Esophagus squamous epithelium (tissue), 5 donors: ENCODE measurements at regions not wholly inside any gene's neighbourhood (a gene's known extent, or its start where the extent isn't known, plus 50 kb on each side); places are given as distances from the start of the nearest gene placed in this dataset.

Experiments
- DNase-seq: peaks from one replicate; lab custom pipeline; 2025; lab: John Stamatoyannopoulos, UW
- H3K27ac ChIP-seq, 4 donors: fragments of 200-600 bp; sonication (generic); one replicate each; pipeline ENCODE4 v1.5.1; 2016 to 2019; ENCODE audit warnings: mild to moderate bottlenecking in 1 of 4
- H3K27me3 ChIP-seq, 4 donors: fragments of 200-600 bp; sonication (generic); 1 replicate in 3 of 4; 2 replicates in 1 of 4; pipeline versions ENCODE4 v1.5.1 to v1.6.0; 2017 to 2021; ENCODE audit warnings: antibody characterized with exemption in 1 of 4
- H3K36me3 ChIP-seq, 3 donors: fragments of 200-600 bp; sonication (generic); one replicate each; pipeline ENCODE4 v1.5.1; 2016 to 2019
- H3K4me1 ChIP-seq, 3 donors: fragments of 200-600 bp; sonication (generic); one replicate each; pipeline ENCODE4 v1.5.1; 2017 to 2019
- H3K4me3 ChIP-seq, 4 donors: fragments of 200-600 bp; sonication (generic); 1 replicate in 3 of 4; 2 replicates in 1 of 4; pipeline ENCODE4 v1.5.1; 2016 to 2019; ENCODE audit warnings: mild to moderate bottlenecking in 2 of 4, moderate library complexity in 1 of 4
- H3K9me3 ChIP-seq, 3 donors: fragments of 200-600 bp; sonication (generic); one replicate each; pipeline ENCODE4 v1.5.1; 2016 to 2019
- POLR2A ChIP-seq, 4 donors: fragments of 450-650 bp; IDR thresholded peaks; one replicate each; pipeline ENCODE4 v1.6.1; 2017; ENCODE audit warnings: antibody characterized with exemption in 4 of 4, mild to moderate bottlenecking in 4 of 4, moderate library complexity in 3 of 4
- WGBS, 2 donors: methylation state at CpG; one replicate each; pipeline ENCODE4 v1.1.5; 2018; 5-methylcytosine and 5-hydroxymethylcytosine counted together
- intact Hi-C: fragments of 100-400 bp; cut with DNase I; formaldehyde crosslinking; loops from one replicate; pipeline ENCODE4 v1.15.0; 2022
- TF ChIP-seq, protein P1 (sequence below), 6 experiments: fragments of 450-650 bp in 4 of 6; fragments of 200-600 bp in 2 of 6; sonication (generic) in 2 of 6; IDR thresholded peaks; one replicate each; pipeline ENCODE4 v1.5.1; 2016 to 2019; ENCODE audit warnings: antibody characterized with exemption in 6 of 6, mild to moderate bottlenecking in 4 of 6, moderate library complexity in 4 of 6
- donor health status: DM: yes; HTN: yes; CAD: no.

DNA sequence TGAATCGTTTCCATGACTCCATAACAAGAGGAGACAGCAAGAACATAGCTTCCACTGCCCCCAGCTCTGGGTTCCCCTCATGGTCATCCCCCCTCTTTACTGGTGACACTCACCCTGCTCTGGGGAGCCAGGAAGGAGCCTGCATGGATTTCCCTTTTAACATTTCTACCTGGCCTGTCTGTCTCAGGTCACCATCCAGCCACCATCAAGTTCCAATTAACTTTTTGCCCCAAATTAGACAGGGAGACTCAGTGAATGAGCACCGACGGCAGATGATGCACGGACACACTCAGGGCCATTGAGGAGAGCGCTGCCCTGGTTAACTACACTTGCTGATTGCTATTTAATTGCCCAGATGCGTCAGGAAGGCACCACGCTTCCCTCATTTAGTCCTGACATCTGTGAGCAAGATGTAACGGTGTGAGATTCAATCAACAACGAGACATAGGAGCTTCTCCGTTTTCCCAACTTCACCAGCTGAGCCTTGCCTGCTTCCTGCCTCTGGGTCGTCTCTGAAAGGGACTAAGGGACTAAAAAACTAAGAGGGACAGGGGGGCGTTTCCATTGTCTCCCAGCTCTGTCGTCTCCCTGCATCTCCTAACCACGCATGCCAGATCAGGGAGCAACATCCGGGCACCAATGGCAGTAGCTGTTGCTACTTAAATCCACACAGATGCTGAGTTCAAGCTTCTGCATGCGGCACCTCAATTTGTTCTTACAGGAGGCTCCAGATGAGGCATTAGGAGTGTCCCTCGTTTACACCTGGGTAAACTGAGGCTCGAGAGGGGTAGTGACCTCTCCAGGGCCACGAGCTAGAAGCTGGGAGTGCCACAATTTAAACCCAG is 426.7 kb downstream of the NPHP4 start:
- H3K4me1 ChIP-seq, result no peaks in the 10 kb centered on the region
- H3K9me3 ChIP-seq, result peaks cover 0 to 5% (median 0%) of the 10 kb centered on the region in 3 donors
- intact Hi-C loops, result no loop called here
- TF ChIP-seq POLR2A (IDR thresholded peaks at IDR 0.05), result no peak
- H3K27ac ChIP-seq, result no peak overlapping the region
- no peak overlapping the region for H3K4me3 ChIP-seq
- H3K36me3 ChIP-seq, result no peaks in the 10 kb centered on the region
- WGBS, 2 donors, result 58 to 67% methylated on average over 13 to 17 of the region's 19 CpGs
- DNase-seq, result no peak
- peaks cover 0 to 27% (median 0%) of the 10 kb centered on the region in 4 donors for H3K27me3 ChIP-seq

DNA sequence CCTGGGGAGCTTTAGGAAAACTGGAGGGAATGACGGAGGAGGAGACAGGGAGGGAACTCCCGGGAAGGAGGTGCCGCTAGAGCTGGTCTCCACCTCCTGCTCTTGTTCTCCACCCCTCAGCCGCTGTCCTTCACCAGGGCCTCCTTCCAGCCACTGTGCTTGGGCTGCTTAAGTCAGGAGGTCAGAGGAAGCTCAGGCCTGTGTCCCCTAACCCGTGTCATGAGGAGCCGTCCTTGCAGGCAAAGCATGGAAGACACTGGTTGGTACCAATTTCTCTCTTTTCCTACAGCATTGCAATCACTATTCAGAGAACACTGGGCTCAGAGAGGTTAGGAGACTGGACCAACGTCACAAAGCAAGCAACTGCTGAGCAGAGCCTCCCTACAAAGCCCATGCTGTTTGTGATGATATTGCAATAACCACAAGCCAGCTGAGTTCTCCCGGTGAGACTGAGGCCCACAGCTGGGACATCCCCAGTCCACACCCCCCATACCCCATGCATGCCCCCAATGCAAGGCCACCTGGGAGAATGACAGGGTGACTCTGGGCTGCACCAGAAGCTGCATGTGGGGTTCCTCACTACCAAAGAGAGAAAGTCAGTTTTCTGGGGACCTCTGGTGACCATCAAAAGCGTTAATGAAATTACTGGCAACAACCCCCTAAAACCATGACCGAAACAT is 427.5 kb downstream of the NPHP4 start:
- intact Hi-C loops, result no loop called here
- Histone ChIP-seq H3K27me3 (peaks cover 0 to 27% (median 0%) of the 10 kb centered on the region in 4 donors), H3K4me3 (no peak overlapping the region), H3K36me3 (no peaks in the 10 kb centered on the region), H3K9me3 (peaks cover 0 to 3% (median 0%) of the 10 kb centered on the region in 3 donors), H3K27ac (no peak overlapping the region), H3K4me1 (no peaks in the 10 kb centered on the region)
- no peak for DNase-seq
- 84 to 89% methylated on average over 6 to 9 of the region's 10 CpGs for WGBS, 2 donors
- TF ChIP-seq POLR2A (IDR thresholded peaks at IDR 0.05), result no peak
- TF ChIP-seq, protein P1, sequence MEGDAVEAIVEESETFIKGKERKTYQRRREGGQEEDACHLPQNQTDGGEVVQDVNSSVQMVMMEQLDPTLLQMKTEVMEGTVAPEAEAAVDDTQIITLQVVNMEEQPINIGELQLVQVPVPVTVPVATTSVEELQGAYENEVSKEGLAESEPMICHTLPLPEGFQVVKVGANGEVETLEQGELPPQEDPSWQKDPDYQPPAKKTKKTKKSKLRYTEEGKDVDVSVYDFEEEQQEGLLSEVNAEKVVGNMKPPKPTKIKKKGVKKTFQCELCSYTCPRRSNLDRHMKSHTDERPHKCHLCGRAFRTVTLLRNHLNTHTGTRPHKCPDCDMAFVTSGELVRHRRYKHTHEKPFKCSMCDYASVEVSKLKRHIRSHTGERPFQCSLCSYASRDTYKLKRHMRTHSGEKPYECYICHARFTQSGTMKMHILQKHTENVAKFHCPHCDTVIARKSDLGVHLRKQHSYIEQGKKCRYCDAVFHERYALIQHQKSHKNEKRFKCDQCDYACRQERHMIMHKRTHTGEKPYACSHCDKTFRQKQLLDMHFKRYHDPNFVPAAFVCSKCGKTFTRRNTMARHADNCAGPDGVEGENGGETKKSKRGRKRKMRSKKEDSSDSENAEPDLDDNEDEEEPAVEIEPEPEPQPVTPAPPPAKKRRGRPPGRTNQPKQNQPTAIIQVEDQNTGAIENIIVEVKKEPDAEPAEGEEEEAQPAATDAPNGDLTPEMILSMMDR (IDR thresholded peaks at IDR 0.05), result no peak

DNA sequence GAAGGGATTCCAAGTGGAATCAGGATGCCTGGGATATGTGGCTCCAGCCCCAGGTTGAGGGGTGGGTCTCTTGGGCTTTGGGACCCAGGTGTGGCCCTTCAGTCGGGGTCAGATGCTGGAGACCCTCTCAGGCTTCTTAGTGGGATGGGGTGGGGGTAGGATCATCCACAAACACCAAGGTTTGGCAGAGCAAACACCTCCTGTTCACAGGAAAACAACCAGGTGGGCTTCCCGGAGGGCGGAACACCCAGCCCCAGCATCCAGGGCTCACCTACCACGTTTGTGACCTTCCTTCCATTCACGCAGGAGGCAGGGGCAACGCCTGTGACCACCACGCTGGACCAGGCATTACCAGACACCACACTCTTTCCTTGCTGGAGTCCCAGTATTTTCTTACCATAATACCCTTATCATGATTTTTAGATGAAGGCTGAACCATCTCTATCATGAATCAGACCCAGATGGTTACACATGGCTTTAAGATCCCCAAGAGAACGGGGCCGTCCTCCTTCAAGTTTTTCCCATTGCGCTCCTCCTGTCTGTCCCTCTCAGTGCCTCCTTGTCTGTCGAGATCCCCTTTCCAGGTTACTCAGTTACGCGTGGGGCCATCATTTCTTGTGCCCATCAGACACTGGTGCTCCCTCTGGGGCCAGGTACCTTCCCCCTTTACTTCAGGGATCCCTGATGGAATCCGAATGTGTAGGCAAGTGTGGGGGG is 428.2 kb downstream of the NPHP4 start:
- no peak for DNase-seq
- Histone ChIP-seq H3K36me3 (no peaks in the 10 kb centered on the region), H3K4me1 (no peaks in the 10 kb centered on the region), H3K4me3 (no peak overlapping the region), H3K27me3 (peaks cover 0 to 27% (median 0%) of the 10 kb centered on the region in 4 donors), H3K27ac (no peak overlapping the region), H3K9me3 (no peaks in the 10 kb centered on the region)
- TF ChIP-seq, protein P1 (IDR thresholded peaks at IDR 0.05), result no peak
- TF ChIP-seq POLR2A (IDR thresholded peaks at IDR 0.05), result no peak
- intact Hi-C loops, result no loop called here
- WGBS, 2 donors, result 78 to 85% methylated on average over 11 to 12 of the region's 14 CpGs

DNA sequence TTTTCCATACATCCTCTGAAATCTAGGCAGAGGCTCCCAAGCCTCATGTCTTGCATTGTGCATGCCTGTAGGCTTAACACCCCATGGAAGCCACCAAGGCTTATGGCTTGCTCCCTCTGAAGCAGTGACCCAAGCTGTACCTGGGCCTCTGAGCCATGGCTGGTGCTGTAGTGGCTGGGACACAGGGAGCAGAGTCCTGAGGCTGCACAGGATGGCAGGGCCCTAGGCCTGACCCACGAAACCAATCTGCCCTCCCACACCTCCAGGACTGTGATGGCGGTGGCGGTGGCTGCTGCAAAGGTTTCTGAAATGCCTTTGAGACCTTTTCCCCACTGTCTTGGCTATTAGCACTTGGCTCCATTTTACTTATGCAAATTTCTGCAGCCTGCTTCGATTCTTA is 429.5 kb downstream of the NPHP4 start:
- Histone ChIP-seq H3K27me3 (peaks cover 0 to 27% (median 0%) of the 10 kb centered on the region in 4 donors), H3K36me3 (no peaks in the 10 kb centered on the region), H3K9me3 (peaks cover 0 to 4% (median 0%) of the 10 kb centered on the region in 3 donors), H3K4me1 (no peaks in the 10 kb centered on the region), H3K27ac (no peak overlapping the region), H3K4me3 (no peak overlapping the region)
- TF ChIP-seq, protein P1 (IDR thresholded peaks at IDR 0.05), result no peak
- no peak for TF ChIP-seq POLR2A (IDR thresholded peaks at IDR 0.05)
- DNase-seq, result no peak
- intact Hi-C loops, result no loop called here
- 48 to 74% methylated on average over 3 of the region's 4 CpGs for WGBS, 2 donors

DNA sequence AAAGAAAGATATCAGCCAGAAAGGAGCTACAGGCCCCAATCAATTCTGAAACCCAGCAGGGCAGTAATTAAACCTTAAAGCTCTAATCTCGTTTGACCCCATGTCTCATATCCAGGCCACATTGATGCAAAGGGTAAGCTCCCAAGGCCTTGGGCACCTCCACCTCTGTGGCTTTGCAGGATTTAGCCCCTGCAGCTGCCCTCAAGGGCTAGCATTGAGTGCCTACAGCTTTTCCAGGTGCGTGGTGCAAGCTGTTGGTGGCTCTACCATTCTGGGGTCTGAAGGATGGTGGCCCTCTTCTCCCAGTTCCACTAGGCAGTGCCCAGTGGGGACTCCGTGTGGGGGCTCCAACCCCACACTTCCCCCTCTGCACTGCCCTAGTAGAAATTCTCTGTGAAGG is 429.9 kb downstream of the NPHP4 start:
- no peak overlapping the region for H3K4me3 ChIP-seq
- TF ChIP-seq POLR2A (IDR thresholded peaks at IDR 0.05), result no peak
- TF ChIP-seq, protein P1 (IDR thresholded peaks at IDR 0.05), result no peak
- no peaks in the 10 kb centered on the region for H3K36me3 ChIP-seq
- H3K4me1 ChIP-seq, result no peaks in the 10 kb centered on the region
- no peak overlapping the region for H3K27ac ChIP-seq
- DNase-seq, result no peak
- peaks cover 0 to 4% (median 0%) of the 10 kb centered on the region in 3 donors for H3K9me3 ChIP-seq
- intact Hi-C loops, result no loop called here
- peaks cover 0 to 27% (median 0%) of the 10 kb centered on the region in 4 donors for H3K27me3 ChIP-seq
- WGBS, 2 donors, result 70 to 71% methylated on average over 1 of the region's 3 CpGs
